AG08395 (cell line): ENCODE measurements at regions not wholly inside any gene's neighbourhood (a gene's known extent, or its start where the extent isn't known, plus 50 kb on each side); places are given as distances from the start of the nearest gene placed in this dataset.

Experiments used
- DNase-seq: peaks from one replicate; pipeline ENCODE4 v3.0.0; 2012; ENCODE audit warnings: mixed read lengths, low spot score

GRCh38 chr19:28471731-28472510 lies 741.0 kb downstream of the UQCRFS1 start:
- DNase-seq = peak; percentile 26

GRCh38 chr19:28469544-28469943 lies 743.4 kb downstream of the UQCRFS1 start:
- no peak for DNase-seq

GRCh38 chr19:28468701-28469459 lies 744.1 kb downstream of the UQCRFS1 start:
- DNase-seq = peak; percentile 53

- peak; percentile 52 for DNase-seq
Measured at GRCh38 chr19:28466107-28467045, 746.6 kb downstream of the UQCRFS1 start.

GRCh38 chr19:28465371-28466086 lies 747.4 kb downstream of the UQCRFS1 start:
- peak; percentile 11 for DNase-seq

GRCh38 chr19:28463493-28464053 lies 749.4 kb downstream of the UQCRFS1 start:
- DNase-seq = no peak

GRCh38 chr19:28457620-28458019 lies 755.3 kb downstream of the UQCRFS1 start:
- no peak for DNase-seq

- no peak for DNase-seq
Measured at GRCh38 chr19:28456708-28457320, 756.1 kb downstream of the UQCRFS1 start.

- DNase-seq = no peak
Measured at GRCh38 chr19:28456252-28456651, 756.7 kb downstream of the UQCRFS1 start.

GRCh38 chr19:28454083-28454482 lies 758.9 kb downstream of the UQCRFS1 start:
- DNase-seq = no peak

- no peak for DNase-seq
Measured at GRCh38 chr19:28453420-28453819, 759.5 kb downstream of the UQCRFS1 start.

GRCh38 chr19:28449803-28450202 lies 763.1 kb downstream of the UQCRFS1 start:
- no peak for DNase-seq

GRCh38 chr19:28446511-28446910 lies 766.4 kb downstream of the UQCRFS1 start:
- DNase-seq = no peak

GRCh38 chr19:28445826-28446225 lies 767.1 kb downstream of the UQCRFS1 start:
- DNase-seq = no peak

- no peak for DNase-seq
Measured at GRCh38 chr19:28444362-28444761, 768.6 kb downstream of the UQCRFS1 start.

GRCh38 chr19:28443361-28443760 lies 769.6 kb downstream of the UQCRFS1 start:
- DNase-seq = no peak

- DNase-seq = no peak
Measured at GRCh38 chr19:28437390-28438346, 775.3 kb downstream of the UQCRFS1 start.

- DNase-seq = no peak
Measured at GRCh38 chr19:28436320-28436719, 776.6 kb downstream of the UQCRFS1 start.

- no peak for DNase-seq
Measured at GRCh38 chr19:28435551-28436271, 777.2 kb downstream of the UQCRFS1 start.
